ENCODE measurements at regions not wholly inside any gene's neighbourhood (a gene's known extent, or its start where the extent isn't known, plus 50 kb on each side); places are given as distances from the start of the nearest gene placed in this dataset.
"Not testable (repeated sequence)": the region's sequence is repeated elsewhere in the genome, so short reads cannot be mapped to it uniquely, and the experiment has no call there.

GRCh38 chr14:59022144-59022543 is 166.3 kb upstream of the DAAM1 start:
- no peak overlapping the region for H3K4me3 ChIP-seq (ENCODE audit: low read depth, low read length)
- DNase-seq (ENCODE audit: low read depth): no peak
- peak; percentile 34 for TF ChIP-seq CTCF (IDR thresholded peaks at IDR 0.05; ENCODE audit: low read depth, low read length, missing control alignments)

DNA sequence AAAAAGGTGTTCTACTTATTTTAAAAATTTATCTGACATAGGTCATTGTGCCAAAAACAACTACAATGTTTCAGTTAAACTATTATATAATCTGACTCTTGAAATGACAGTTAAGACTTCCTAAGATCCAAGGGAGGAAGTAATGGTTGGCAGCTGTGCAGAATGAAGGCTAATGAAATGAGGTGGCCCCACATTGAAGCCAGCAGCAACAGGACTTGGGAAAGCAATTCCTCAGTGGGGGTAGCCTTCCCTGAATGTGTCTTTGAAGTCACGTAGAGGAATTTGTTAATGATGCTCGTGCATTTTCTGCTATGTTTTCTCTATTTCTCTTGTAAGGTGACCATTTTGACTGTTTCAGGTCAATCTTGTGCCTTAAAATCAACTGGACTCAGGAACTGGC is 162.4 kb upstream of the DAAM1 start:
- no peak overlapping the region for H3K4me3 ChIP-seq (ENCODE audit: low read depth, low read length)
- no peak for TF ChIP-seq CTCF (IDR thresholded peaks at IDR 0.05; ENCODE audit: low read depth, low read length, missing control alignments)
- no peak for DNase-seq (ENCODE audit: low read depth)

GRCh38 chr14:59026640-59027039 is 161.8 kb upstream of the DAAM1 start:
- not testable (repeated sequence) for H3K4me3 ChIP-seq (ENCODE audit: low read depth, low read length); DNase-seq (ENCODE audit: low read depth)

- no peak overlapping the region for H3K4me3 ChIP-seq (ENCODE audit: low read depth, low read length)
- TF ChIP-seq CTCF (IDR thresholded peaks at IDR 0.05; ENCODE audit: low read depth, low read length, missing control alignments): peak; percentile 91
- DNase-seq (ENCODE audit: low read depth): peak; percentile 29
Measured at GRCh38 chr14:59028476-59029202, 159.8 kb upstream of the DAAM1 start.

- H3K4me3 ChIP-seq (ENCODE audit: low read depth, low read length): no peak overlapping the region
- no peak for TF ChIP-seq CTCF (IDR thresholded peaks at IDR 0.05; ENCODE audit: low read depth, low read length, missing control alignments)
- DNase-seq (ENCODE audit: low read depth): no peak
Measured at GRCh38 chr14:59032826-59033225, 155.6 kb upstream of the DAAM1 start.

DNA sequence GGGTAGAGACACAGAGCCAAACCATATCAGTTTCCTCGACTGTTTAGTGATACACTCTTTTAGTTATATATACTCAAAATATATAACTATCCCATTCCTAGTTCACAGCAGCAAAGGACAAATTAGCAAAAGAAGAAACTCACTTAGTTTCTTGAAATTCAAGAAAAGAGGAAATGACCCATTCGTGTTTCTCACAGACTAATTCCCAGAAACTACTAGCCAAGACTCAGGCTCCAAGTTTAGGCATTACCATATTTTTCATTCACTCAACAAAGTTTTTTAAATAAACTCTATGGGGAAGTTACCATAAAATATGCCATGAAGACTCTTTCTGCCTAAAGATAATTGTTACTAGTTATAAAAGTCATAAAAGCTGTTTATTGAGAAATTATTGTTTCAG is 152.3 kb upstream of the DAAM1 start:
- TF ChIP-seq CTCF (IDR thresholded peaks at IDR 0.05; ENCODE audit: low read depth, low read length, missing control alignments): no peak
- DNase-seq (ENCODE audit: low read depth): no peak
- no peak overlapping the region for H3K4me3 ChIP-seq (ENCODE audit: low read depth, low read length)

GRCh38 chr14:59037086-59037485 is 151.4 kb upstream of the DAAM1 start:
- no peak for DNase-seq (ENCODE audit: low read depth)

More at GRCh38 chr14:59037086-59037485, 151.4 kb upstream of the DAAM1 start:
- H3K4me3 ChIP-seq (ENCODE audit: low read depth, low read length): no peak overlapping the region
- TF ChIP-seq CTCF (IDR thresholded peaks at IDR 0.05; ENCODE audit: low read depth, low read length, missing control alignments): no peak
